Suprapubic skin (tissue), 4 donors: ENCODE measurements at regions not wholly inside any gene's neighbourhood (a gene's known extent, or its start where the extent isn't known, plus 50 kb on each side); places are given as distances from the start of the nearest gene placed in this dataset.

Experiments used
- DNase-seq, 2 donors: peaks; one replicate each; pipeline ENCODE4 v3.0.0-alpha.2; 2019; ENCODE audit warnings: low spot score in 2 of 2
- H3K27ac ChIP-seq: fragments of 200-600 bp; sonication (generic); one replicate; pipeline ENCODE4 v1.5.1; 2019
- H3K27me3 ChIP-seq: fragments of 200-600 bp; sonication (generic); one replicate; pipeline ENCODE4 v1.5.1; 2019
- H3K36me3 ChIP-seq: fragments of 200-600 bp; sonication (generic); one replicate; pipeline ENCODE4 v1.5.1; 2019
- H3K4me1 ChIP-seq: fragments of 200-600 bp; sonication (generic); one replicate; pipeline ENCODE4 v1.5.1; 2019
- H3K4me3 ChIP-seq: fragments of 200-600 bp; sonication (generic); one replicate; pipeline ENCODE4 v1.5.1; 2019; ENCODE audit warnings: mild to moderate bottlenecking
- H3K9me3 ChIP-seq: fragments of 200-600 bp; sonication (generic); one replicate; pipeline ENCODE4 v1.5.1; 2019
- EP300 ChIP-seq: sonication (generic); formaldehyde crosslinking; IDR thresholded peaks from one replicate; pipeline ENCODE4 v1.6.1; 2017; ENCODE audit warnings: antibody characterized with exemption
- POLR2A ChIP-seq, 2 donors: fragments of 450-650 bp; IDR thresholded peaks; one replicate each; pipeline ENCODE4 v1.6.1; 2017; ENCODE audit warnings: antibody characterized with exemption in 2 of 2, mild to moderate bottlenecking in 2 of 2, moderate library complexity in 2 of 2
- POLR2AphosphoS5 ChIP-seq, 3 donors: sonication (generic); formaldehyde crosslinking; IDR thresholded peaks; one replicate each; pipeline ENCODE4 v1.6.1; 2017; ENCODE audit warnings: antibody characterized with exemption in 3 of 3
- WGBS: methylation state at CpG from one replicate; pipeline ENCODE4 v1.1.5; 2018; 5-methylcytosine and 5-hydroxymethylcytosine counted together
- TF ChIP-seq, protein P1 (sequence below), 2 donors: fragments of 200-600 bp in 1 of 2; fragments of 450-650 bp in 1 of 2; sonication (generic) in 1 of 2; IDR thresholded peaks; one replicate each; pipeline ENCODE4 v1.5.1; 2016 to 2019; ENCODE audit warnings: antibody characterized with exemption in 2 of 2, mild to moderate bottlenecking in 1 of 2, moderate library complexity in 1 of 2

DNA sequence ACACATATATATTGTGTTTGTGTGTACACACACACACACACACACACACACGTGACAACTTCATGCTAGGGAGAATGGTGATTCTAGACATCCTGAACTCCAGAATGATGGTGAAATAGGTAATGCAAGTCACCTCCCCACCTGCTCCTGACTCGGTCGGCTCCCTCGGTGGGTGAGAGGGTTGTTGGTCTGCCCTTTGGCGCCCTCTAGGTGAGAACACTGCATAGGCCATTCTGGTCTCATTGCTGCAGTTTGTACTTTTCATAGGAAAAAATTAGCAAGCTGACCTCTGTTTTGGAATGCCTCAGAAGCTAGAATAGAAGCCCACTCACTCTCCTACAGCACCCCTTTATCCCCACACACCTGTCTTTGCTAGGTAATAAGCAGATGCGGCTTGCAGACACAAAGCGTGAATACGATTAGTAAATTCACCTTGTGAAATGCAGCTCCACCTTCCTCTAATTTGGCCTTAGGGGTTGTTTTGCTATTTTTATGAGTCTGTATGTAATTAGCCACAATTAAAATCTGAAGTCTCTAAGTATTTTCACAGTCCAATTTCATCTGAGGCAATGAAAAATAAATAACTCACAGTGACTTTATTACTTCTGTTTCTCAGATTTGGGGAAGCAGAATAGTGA, 130.0 kb upstream of the KCNJ15 start:
- Histone ChIP-seq H3K27me3 (peaks cover 20% of the 10 kb centered on the region), H3K4me1 (no peaks in the 10 kb centered on the region), H3K4me3 (no peak overlapping the region), H3K36me3 (no peaks in the 10 kb centered on the region), H3K9me3 (no peaks in the 10 kb centered on the region), H3K27ac (no peak overlapping the region)
- DNase-seq, result no peak
- TF ChIP-seq, protein P1, sequence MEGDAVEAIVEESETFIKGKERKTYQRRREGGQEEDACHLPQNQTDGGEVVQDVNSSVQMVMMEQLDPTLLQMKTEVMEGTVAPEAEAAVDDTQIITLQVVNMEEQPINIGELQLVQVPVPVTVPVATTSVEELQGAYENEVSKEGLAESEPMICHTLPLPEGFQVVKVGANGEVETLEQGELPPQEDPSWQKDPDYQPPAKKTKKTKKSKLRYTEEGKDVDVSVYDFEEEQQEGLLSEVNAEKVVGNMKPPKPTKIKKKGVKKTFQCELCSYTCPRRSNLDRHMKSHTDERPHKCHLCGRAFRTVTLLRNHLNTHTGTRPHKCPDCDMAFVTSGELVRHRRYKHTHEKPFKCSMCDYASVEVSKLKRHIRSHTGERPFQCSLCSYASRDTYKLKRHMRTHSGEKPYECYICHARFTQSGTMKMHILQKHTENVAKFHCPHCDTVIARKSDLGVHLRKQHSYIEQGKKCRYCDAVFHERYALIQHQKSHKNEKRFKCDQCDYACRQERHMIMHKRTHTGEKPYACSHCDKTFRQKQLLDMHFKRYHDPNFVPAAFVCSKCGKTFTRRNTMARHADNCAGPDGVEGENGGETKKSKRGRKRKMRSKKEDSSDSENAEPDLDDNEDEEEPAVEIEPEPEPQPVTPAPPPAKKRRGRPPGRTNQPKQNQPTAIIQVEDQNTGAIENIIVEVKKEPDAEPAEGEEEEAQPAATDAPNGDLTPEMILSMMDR (IDR thresholded peaks at IDR 0.05), result peak in 1 of 2 donors; percentile 59
- no peak for TF ChIP-seq EP300
- 23% methylated on average over 8 of the region's 8 CpGs for WGBS

DNA sequence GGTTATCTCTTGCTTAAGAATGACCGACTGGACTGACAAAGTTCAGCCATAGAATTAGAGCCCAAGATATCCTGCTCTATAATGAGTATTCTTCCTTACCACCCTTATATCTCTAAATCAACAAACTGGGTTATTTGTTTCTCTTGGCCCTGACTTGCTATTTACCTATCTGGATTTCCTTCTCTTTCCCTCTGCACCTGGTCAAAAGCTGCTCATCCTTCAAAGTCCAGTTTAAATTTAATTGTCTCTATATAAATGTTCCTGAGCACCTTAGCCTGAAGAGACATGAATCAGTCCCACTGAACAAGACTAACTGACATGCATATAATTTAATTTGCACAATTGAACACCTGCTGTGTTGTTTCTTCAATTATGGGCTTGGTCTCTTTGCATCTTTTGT, 127.1 kb upstream of the KCNJ15 start:
- TF ChIP-seq POLR2AphosphoS5 (IDR thresholded peaks at IDR 0.05), result no peak
- no peak for TF ChIP-seq POLR2A (IDR thresholded peaks at IDR 0.05)
- TF ChIP-seq, protein P1 (IDR thresholded peaks at IDR 0.05), result no peak
- no peak for TF ChIP-seq EP300
- no peaks in the 10 kb centered on the region for H3K36me3 ChIP-seq
- DNase-seq, result no peak
- 92% methylated on average over 1 of the region's 1 CpG for WGBS
- H3K4me1 ChIP-seq, result no peaks in the 10 kb centered on the region
- H3K4me3 ChIP-seq, result no peak overlapping the region
- H3K27me3 ChIP-seq, result peaks cover 37% of the 10 kb centered on the region
- no peaks in the 10 kb centered on the region for H3K9me3 ChIP-seq
- H3K27ac ChIP-seq, result no peak overlapping the region

DNA sequence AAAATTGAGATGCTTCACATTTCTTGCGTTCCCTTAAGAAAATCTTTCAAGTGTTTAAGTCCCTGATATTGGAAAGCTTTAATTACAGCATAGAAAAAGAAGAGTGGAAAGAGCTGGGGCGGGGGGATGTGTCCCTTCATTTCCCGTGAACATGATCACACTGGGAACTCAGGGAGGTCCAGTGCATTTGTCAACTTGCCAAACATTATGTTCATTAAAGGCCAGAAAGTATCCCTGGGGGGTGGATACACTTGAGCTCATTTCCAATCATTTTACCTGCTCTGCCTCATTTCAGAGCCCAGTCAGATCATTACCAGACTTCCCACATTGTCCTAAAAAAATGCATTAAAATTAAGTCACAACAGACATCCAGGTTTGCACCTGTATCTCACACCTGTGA, 123.6 kb upstream of the KCNJ15 start:
- Histone ChIP-seq H3K4me1 (no peaks in the 10 kb centered on the region), H3K4me3 (no peak overlapping the region), H3K27ac (no peak overlapping the region), H3K27me3 (peaks cover 31% of the 10 kb centered on the region), H3K36me3 (no peaks in the 10 kb centered on the region), H3K9me3 (no peaks in the 10 kb centered on the region)
- TF ChIP-seq POLR2AphosphoS5 (IDR thresholded peaks at IDR 0.05) (no peak), POLR2A (IDR thresholded peaks at IDR 0.05) (no peak), EP300 (no peak)
- TF ChIP-seq, protein P1 (IDR thresholded peaks at IDR 0.05), result no peak
- 79% methylated on average over 3 of the region's 3 CpGs for WGBS
- no peak for DNase-seq

DNA sequence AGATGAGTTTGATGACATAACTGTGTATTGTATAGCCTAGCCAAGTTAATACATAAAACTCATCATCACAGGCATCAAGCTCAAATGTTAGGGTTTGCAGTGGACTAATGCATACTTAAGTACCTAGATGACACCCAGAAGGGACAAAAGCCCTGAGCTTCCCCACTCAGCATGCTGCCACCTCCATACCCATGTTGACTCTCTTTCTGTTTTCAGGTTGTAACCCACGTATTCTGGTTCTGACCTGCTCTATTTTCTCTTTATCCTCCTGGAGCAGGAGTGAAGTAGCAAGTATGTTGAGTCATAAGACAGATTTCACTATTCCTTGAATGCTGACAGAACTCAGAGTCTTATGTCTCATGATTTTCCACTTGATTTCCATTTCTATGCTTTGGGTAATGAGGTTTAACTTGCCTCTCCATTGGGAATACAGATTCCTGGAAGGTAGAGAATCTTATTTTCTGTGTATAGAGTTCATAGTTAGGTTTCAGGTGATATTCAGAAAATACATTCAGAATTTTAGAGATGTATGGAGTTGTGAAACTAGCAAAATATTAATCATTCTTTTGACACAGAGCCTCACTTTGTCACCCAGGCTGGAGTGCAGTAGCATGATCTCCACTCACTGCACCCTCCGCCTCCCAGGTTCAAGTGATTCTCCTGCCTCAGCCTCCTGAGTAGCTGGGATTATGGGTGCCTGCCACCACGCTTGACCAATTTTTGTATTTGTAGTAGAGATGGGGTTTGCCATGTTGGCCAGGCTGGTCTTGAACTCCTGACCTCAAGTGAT, 122.5 kb upstream of the KCNJ15 start:
- TF ChIP-seq EP300, result no peak
- TF ChIP-seq, protein P1 (IDR thresholded peaks at IDR 0.05), result no peak
- no peak for TF ChIP-seq POLR2A (IDR thresholded peaks at IDR 0.05)
- TF ChIP-seq POLR2AphosphoS5 (IDR thresholded peaks at IDR 0.05), result no peak
- peaks cover 31% of the 10 kb centered on the region for H3K27me3 ChIP-seq
- no peaks in the 10 kb centered on the region for H3K4me1 ChIP-seq
- no peak overlapping the region for H3K4me3 ChIP-seq
- no peak for DNase-seq
- no peaks in the 10 kb centered on the region for H3K36me3 ChIP-seq
- no peaks in the 10 kb centered on the region for H3K9me3 ChIP-seq
- 86% methylated on average over 3 of the region's 3 CpGs for WGBS
- no peak overlapping the region for H3K27ac ChIP-seq

DNA sequence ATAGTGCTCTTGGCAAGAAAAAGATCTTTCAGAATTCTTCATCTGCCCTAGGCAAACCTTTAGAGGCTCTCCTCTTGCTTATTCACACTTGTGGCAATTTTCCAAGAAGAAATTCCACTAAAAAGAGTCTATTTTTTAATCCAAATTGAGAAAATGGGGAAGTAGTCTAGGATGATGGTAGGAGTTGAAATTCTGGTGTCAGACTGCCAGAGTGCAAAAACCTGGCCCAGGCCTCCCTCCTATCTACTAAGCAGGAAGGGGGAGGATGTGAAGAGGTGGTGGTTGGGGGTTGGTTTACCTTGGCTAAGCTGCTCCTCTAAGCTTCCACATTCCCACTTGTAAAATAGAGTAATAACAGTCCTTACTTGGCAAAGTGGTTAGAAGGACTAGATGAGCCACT, 120.6 kb upstream of the KCNJ15 start:
- H3K4me3 ChIP-seq, result no peak overlapping the region
- no peaks in the 10 kb centered on the region for H3K36me3 ChIP-seq
- H3K9me3 ChIP-seq, result no peaks in the 10 kb centered on the region
- no peak overlapping the region for H3K27ac ChIP-seq
- peaks cover 22% of the 10 kb centered on the region for H3K27me3 ChIP-seq
- no peaks in the 10 kb centered on the region for H3K4me1 ChIP-seq
- TF ChIP-seq POLR2A (IDR thresholded peaks at IDR 0.05) (no peak), EP300 (no peak), POLR2AphosphoS5 (IDR thresholded peaks at IDR 0.05) (no peak)
- TF ChIP-seq, protein P1 (IDR thresholded peaks at IDR 0.05), result no peak
- no peak for DNase-seq
